Neural cell (in vitro differentiated cells): ENCODE measurements at regions not wholly inside any gene's neighbourhood (a gene's known extent, or its start where the extent isn't known, plus 50 kb on each side); places are given as distances from the start of the nearest gene placed in this dataset.

Source experiments
- CTCF ChIP-seq: fragments of 450-650 bp; IDR thresholded peaks from 2 replicates; pipeline ENCODE4 v1.5.1; 2014; ENCODE audit warnings: antibody characterized with exemption, mild to moderate bottlenecking, moderate library complexity; ENCODE audit not compliant: poor library complexity, severe bottlenecking
- EP300 ChIP-seq: fragments of 450-650 bp; conservative IDR thresholded peaks from 2 replicates; pipeline ENCODE4 v1.6.1; 2014; ENCODE audit warnings: antibody characterized with exemption, mild to moderate bottlenecking, moderate library complexity; ENCODE audit not compliant: poor library complexity, severe bottlenecking
- EZH2 ChIP-seq: fragments of 200-600, 300-800 bp; shearing (Covaris generic), sonication (generic); IDR thresholded peaks from 2 replicates; pipeline ENCODE4 v1.6.1; 2014; ENCODE audit warnings: antibody characterized with exemption, low read length, borderline replicate concordance, mild to moderate bottlenecking; ENCODE audit not compliant: insufficient read depth, poor library complexity, severe bottlenecking
- POLR2AphosphoS5 ChIP-seq: IDR thresholded peaks from 2 replicates; pipeline ENCODE4 v1.6.1; 2012
- RAD21 ChIP-seq: fragments of 450-650 bp; conservative IDR thresholded peaks from 2 replicates; pipeline ENCODE4 v1.6.1; 2014; ENCODE audit warnings: antibody characterized with exemption, mild to moderate bottlenecking, moderate library complexity
- SMC3 ChIP-seq: fragments of 450-650 bp; conservative IDR thresholded peaks from 2 replicates; pipeline ENCODE4 v1.6.1; 2014; ENCODE audit warnings: antibody characterized with exemption, mild to moderate bottlenecking, moderate library complexity; ENCODE audit not compliant: poor library complexity
- TAF1 ChIP-seq: IDR thresholded peaks from 2 replicates; pipeline ENCODE4 v1.6.1; 2012; ENCODE audit warnings: low read depth

GRCh38 chr13:74845806-74846205, 636.2 kb downstream of the TBC1D4 start:
- TF ChIP-seq CTCF (no peak), SMC3 (no peak), POLR2AphosphoS5 (no peak), EZH2 (no peak), EP300 (no peak), RAD21 (no peak), TAF1 (no peak)
